ENCODE measurements at regions not wholly inside any gene's neighbourhood (a gene's known extent, or its start where the extent isn't known, plus 50 kb on each side); places are given as distances from the start of the nearest gene placed in this dataset.

- TF ChIP-seq EZH2 (IDR thresholded peaks at IDR 0.05; ENCODE audit: insufficient read depth, low read length) (no peak), CTCF (IDR thresholded peaks at IDR 0.05; ENCODE audit: insufficient read depth, low read depth, low read length) (no peak)
Measured at GRCh38 chr13:76038920-76039716, 403.0 kb downstream of the LMO7 start.
